OCI-LY7 (cell line): ENCODE measurements at regions not wholly inside any gene's neighbourhood (a gene's known extent, or its start where the extent isn't known, plus 50 kb on each side); places are given as distances from the start of the nearest gene placed in this dataset.

Experiments
- CTCF ChIP-seq: fragments of 200-600 bp; sonication (generic); conservative IDR thresholded peaks from 2 replicates; pipeline ENCODE4 v1.5.1; 2014; ENCODE audit warnings: mild to moderate bottlenecking, antibody characterized with exemption, low read length, moderate library complexity, mixed read lengths
- EZH2phosphoT487 ChIP-seq: fragments of 200-600 bp; sonication (generic); IDR thresholded peaks from 2 replicates; pipeline ENCODE4 v1.6.1; 2018; ENCODE audit warnings: low read depth, borderline replicate concordance, mild to moderate bottlenecking, mixed run types, antibody characterized with exemption, low read length, moderate library complexity, mixed read lengths

DNA sequence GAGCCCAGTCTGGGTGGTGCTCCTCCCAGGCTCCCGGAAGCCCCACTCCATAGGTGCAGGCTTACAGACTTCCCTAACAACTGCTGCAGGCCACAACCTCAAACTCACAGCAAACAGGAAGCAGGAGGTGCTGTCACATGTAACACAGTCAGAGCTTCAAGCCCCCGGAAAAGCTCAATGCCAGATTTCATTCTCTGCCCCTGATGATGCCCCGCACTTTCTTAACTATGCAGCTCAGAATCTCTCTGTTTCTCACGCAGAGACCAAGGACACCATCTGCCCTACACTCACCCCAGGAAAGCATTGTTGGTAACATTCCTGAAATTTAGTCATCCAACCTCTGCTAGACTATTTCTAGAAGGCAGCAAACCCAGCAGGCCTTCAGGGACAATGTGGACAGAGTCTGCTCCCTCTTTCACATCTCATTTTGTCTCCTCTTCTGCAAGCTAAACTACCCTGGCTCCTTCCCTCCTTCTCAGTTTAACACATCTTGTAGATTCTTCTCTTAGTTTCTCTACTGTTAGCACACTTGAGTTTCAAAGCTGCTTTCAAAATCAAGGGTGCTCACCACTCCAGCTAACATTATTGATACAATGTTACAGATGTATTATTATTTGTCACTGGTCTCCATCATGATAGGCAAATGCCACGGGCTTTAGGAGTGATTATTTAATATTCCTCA, 162.5 kb downstream of the KCTD12 start:
- TF ChIP-seq CTCF (no peak), EZH2phosphoT487 (no peak)
